ENCODE measurements at regions not wholly inside any gene's neighbourhood (a gene's known extent, or its start where the extent isn't known, plus 50 kb on each side); places are given as distances from the start of the nearest gene placed in this dataset.
"Not testable (repeated sequence)": the region's sequence is repeated elsewhere in the genome, so short reads cannot be mapped to it uniquely, and the experiment has no call there.

GRCh38 chr10:57673446-57673960 is 594.2 kb downstream of the IPMK start:
- TF ChIP-seq, protein P1, sequence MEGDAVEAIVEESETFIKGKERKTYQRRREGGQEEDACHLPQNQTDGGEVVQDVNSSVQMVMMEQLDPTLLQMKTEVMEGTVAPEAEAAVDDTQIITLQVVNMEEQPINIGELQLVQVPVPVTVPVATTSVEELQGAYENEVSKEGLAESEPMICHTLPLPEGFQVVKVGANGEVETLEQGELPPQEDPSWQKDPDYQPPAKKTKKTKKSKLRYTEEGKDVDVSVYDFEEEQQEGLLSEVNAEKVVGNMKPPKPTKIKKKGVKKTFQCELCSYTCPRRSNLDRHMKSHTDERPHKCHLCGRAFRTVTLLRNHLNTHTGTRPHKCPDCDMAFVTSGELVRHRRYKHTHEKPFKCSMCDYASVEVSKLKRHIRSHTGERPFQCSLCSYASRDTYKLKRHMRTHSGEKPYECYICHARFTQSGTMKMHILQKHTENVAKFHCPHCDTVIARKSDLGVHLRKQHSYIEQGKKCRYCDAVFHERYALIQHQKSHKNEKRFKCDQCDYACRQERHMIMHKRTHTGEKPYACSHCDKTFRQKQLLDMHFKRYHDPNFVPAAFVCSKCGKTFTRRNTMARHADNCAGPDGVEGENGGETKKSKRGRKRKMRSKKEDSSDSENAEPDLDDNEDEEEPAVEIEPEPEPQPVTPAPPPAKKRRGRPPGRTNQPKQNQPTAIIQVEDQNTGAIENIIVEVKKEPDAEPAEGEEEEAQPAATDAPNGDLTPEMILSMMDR (IDR thresholded peaks at IDR 0.05; ENCODE audit: low read depth, low read length, missing control alignments): no peak
- H3K4me3 ChIP-seq (ENCODE audit: low read depth, low read length): no peak overlapping the region
- no peak for DNase-seq (ENCODE audit: low read depth)

DNA sequence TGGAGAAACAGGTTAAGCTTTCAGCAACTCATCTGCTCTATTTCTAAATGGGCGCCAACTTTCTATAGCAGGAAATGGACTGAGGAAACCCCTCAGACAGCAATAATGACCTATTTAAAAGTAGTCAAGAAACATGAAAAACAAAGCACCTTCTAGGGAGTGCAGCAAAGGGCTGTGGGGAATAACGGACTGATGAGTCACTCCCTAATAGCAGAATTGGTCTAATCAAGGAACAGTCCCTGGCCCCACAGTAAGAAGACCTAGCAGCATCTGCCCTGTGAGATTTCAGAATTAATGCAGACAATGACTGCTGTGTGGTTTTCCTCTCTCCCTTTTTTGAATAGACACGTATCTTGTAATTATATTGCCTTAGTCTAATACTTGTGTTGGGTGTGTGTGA is 602.9 kb downstream of the IPMK start:
- DNase-seq (ENCODE audit: low read depth): no peak
- H3K4me3 ChIP-seq (ENCODE audit: low read depth, low read length): no peak overlapping the region
- TF ChIP-seq, protein P1 (IDR thresholded peaks at IDR 0.05; ENCODE audit: low read depth, low read length, missing control alignments): no peak

DNA sequence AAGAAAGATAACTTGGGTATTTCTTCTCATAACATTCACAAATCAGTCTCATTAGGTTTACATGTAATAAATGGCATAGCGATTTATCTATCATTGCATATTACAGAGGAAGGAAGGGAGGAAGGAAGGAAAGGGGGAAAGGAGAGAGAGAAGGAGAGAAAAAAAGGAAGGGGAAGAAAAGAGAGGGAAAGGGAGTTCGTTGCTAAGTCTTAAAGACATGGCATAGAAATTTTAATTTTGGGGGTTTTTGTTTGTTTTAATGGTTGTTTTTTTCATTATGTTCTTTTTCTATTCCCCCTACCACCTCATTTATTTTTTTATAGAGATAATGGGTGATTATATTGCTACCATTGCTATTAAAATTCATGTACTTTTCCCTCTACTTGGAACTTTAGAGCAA is 604.3 kb downstream of the IPMK start:
- TF ChIP-seq, protein P1 (IDR thresholded peaks at IDR 0.05; ENCODE audit: low read depth, low read length, missing control alignments): no peak
- no peak for DNase-seq (ENCODE audit: low read depth)
- H3K4me3 ChIP-seq (ENCODE audit: low read depth, low read length): no peak overlapping the region

GRCh38 chr10:57661206-57661605 is 606.5 kb downstream of the IPMK start:
- no peak for DNase-seq (ENCODE audit: low read depth)
- TF ChIP-seq, protein P1 (IDR thresholded peaks at IDR 0.05; ENCODE audit: low read depth, low read length, missing control alignments): no peak
- no peak overlapping the region for H3K4me3 ChIP-seq (ENCODE audit: low read depth, low read length)

DNA sequence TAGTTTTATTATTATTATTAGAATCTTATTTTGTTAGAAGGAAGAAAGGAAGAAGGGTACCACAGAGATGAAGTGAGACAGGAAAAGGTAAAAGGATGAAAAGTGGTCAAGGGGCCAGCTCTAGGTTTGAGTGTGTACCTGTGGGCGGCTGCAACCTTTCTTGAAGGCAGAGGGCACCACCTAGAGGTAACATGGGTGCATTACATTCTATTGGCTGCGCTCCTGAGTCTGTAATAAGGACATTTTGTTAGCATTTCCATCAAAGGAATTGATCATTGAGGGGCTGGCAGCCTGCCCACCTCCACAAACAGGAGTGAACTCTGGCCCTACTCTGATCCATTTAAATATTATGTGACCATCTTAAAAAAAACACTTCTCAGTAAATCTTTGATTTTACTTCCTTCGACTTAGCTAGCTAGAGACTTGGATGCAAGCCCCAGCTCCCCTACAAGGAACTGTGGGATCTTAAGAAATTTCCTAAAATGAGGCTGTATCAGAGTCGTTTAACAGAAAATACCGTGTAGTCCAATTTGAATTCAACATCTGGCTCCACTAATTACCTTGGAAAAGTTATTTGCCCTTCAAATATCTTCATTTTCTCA is 610.4 kb downstream of the IPMK start:
- H3K4me3 ChIP-seq (ENCODE audit: low read depth, low read length): no peak overlapping the region
- DNase-seq (ENCODE audit: low read depth): peak; percentile 22
- TF ChIP-seq, protein P1 (IDR thresholded peaks at IDR 0.05; ENCODE audit: low read depth, low read length, missing control alignments): peak; percentile 82

GRCh38 chr10:57654856-57655255 is 612.8 kb downstream of the IPMK start:
- TF ChIP-seq, protein P1 (IDR thresholded peaks at IDR 0.05; ENCODE audit: low read depth, low read length, missing control alignments): no peak
- H3K4me3 ChIP-seq (ENCODE audit: low read depth, low read length): no peak overlapping the region
- no peak for DNase-seq (ENCODE audit: low read depth)

DNA sequence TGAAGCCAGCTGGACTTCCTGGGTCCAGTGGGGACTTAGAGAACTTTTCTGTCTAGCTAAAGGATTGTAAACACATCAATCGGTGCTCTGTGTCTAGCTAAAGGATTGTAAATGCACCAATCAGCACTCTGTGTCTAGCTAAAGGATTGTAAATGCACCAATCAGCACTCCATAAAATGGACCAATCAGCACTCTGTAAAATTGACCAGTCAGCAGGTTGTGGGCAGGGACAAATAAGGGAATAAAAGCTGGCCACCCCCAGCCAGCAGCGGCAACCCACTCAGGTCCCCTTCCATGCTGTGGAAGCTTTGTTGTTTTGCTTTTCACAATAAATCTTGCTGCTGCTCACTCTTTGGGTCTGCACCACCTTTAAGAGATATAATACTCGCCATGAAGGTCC is 622.6 kb downstream of the IPMK start:
- H3K4me3 ChIP-seq (ENCODE audit: low read depth, low read length); DNase-seq (ENCODE audit: low read depth): not testable (repeated sequence)

All from GM12864 (cell line).